GM06990 (cell line): ENCODE measurements at regions not wholly inside any gene's neighbourhood (a gene's known extent, or its start where the extent isn't known, plus 50 kb on each side); places are given as distances from the start of the nearest gene placed in this dataset.
"Not testable (repeated sequence)": the region's sequence is repeated elsewhere in the genome, so short reads cannot be mapped to it uniquely, and the experiment has no call there.

ENCODE experiments used
- DNase-seq: peaks from one replicate; pipeline ENCODE4 v3.0.0-alpha.2; 2011; ENCODE audit not compliant: insufficient read length; ENCODE audit errors: extremely low read depth
- H3K27me3 ChIP-seq: replicated peaks from 2 replicates; pipeline ENCODE4 v1.6.0; 2011; ENCODE audit warnings: low read length; ENCODE audit not compliant: control insufficient read depth, insufficient read depth
- H3K36me3 ChIP-seq: 2 replicates; pipeline ENCODE4 v1.5.1; 2011; ENCODE audit warnings: low read length; ENCODE audit not compliant: control insufficient read depth, insufficient read depth
- H3K4me3 ChIP-seq: replicated peaks from 2 replicates; pipeline ENCODE4 v1.5.1; 2011; ENCODE audit warnings: low read depth, mild to moderate bottlenecking, control low read depth, low read length
- CTCF ChIP-seq: IDR thresholded peaks from 2 replicates; pipeline ENCODE4 v1.5.1; 2011; ENCODE audit warnings: low read length, control low read depth, mild to moderate bottlenecking, inconsistent platforms; ENCODE audit not compliant: insufficient read depth, poor library complexity, severe bottlenecking

DNA sequence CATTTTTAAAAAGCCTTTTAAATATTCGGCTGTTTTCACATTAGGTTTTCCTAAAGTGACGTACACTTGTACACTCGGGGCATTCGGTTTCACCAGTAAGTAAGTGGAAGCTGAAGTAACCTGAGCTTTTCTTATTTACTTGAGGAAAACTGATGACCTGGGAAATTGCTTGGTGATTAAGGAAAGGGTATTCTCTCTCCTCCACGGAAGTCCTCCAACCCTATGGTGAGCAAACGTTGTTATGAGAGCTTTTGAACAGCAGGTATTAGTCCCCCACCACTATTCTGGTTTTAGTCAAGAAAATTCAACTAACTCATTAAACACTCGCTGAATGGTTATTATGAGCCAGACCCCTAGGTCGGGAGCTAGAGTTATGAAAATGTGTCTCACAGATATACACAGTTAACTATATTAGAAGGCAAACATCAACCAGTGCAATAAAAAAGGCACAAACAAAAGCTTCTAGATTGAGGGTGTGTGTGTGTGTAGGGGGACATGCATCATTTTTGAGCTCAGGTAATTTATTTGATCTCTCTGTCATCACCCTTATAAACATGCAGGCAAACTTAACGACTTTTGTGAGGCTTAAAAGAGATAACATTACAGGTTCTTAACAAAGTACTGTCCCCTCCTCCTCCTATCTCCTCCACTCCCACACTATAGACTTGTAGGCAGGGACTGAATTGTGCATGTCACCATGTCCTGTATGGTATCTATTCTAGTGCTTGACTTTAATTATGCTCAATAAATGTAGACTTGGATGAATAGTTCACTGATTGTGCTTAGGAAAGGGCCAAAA is 143.3 kb upstream of the MB21D2 start:
- TF ChIP-seq CTCF, result no peak
- Histone ChIP-seq H3K36me3 (no peaks in the 10 kb centered on the region), H3K27me3 (no peaks in the 10 kb centered on the region), H3K4me3 (no peak overlapping the region)
- DNase-seq, result no peak

DNA sequence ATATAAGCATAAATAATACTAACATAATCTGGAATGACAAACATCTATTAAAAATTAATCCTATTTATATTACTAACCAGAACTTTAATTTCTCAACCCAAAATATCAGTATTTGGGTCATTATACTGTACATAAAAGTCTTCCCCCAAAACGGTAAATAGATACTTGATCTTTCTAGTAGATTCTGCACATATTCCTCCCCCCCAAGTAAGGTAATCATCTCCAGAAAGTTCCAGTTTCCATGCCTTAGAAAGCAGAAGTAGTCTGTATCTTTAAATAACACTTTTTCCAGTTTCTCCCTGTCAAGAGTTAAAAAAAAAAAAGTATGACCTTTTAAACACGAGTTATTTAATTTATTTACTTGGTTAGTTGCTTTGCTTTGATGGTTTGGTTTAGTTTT is 150.7 kb upstream of the MB21D2 start:
- no peak for TF ChIP-seq CTCF
- Histone ChIP-seq H3K4me3 (no peak overlapping the region), H3K36me3 (no peaks in the 10 kb centered on the region), H3K27me3 (no peaks in the 10 kb centered on the region)
- DNase-seq, result no peak

DNA sequence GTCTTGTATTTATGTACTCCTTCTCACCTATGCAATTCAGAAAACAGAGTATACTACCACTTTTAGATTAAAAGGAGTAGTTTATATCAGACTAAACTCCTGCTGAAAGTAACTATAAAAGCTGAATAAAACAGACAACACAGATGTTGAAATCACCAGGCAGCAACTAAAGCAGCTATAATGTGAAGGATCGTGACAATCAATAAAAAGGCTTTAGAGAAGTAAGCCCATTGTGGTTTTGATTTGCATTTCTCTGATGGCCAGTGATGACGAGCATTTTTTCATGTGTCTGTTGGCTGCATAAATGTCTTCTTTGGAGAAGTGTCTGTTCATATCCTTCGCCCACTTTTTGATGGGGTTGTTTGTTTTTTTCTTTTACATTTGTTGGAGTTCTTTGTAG is 152.1 kb upstream of the MB21D2 start:
- not testable (repeated sequence) for H3K27me3 ChIP-seq, H3K4me3 ChIP-seq, H3K36me3 ChIP-seq, DNase-seq

GRCh38 chr3:193078996-193079753 is 161.5 kb upstream of the MB21D2 start:
- TF ChIP-seq CTCF, result no peak
- no peak for DNase-seq
- Histone ChIP-seq H3K27me3 (no peaks in the 10 kb centered on the region), H3K36me3 (no peaks in the 10 kb centered on the region), H3K4me3 (no peak overlapping the region)

DNA sequence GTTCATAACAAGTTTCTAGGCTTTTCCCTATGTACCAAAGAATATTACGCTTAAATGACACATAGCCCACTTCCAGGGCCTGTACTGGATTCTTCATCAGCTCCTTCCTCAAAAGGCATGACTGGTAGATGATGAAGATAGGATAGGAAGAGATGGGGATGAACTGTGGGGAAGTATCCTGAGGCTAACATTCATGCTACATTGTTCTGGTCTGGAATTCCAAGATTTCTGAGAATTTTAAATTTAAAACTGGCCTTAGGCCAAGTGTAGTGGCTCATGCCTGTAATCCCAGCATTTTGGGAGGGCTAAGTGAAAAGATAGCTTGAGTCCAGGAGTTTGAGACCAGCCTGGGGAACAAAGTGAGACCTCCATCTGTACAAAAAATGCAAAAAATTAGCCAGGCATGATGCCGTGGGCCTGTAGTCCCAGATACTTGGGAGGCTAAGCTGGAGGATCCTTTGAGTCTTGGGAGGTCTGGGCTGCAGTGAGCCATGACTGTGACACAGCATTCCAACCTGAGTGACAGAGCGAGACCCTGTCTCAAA is 160.1 kb upstream of the PLAAT1 start:
- Histone ChIP-seq H3K4me3 (no peak overlapping the region), H3K36me3 (no peaks in the 10 kb centered on the region), H3K27me3 (no peaks in the 10 kb centered on the region)
- no peak for DNase-seq
- TF ChIP-seq CTCF, result no peak

- Histone ChIP-seq H3K27me3 (no peaks in the 10 kb centered on the region), H3K4me3 (no peak overlapping the region), H3K36me3 (no peaks in the 10 kb centered on the region)
- no peak for TF ChIP-seq CTCF
- DNase-seq, result no peak
Observed at GRCh38 chr3:193085655-193086054, 155.4 kb upstream of the PLAAT1 start.
